Loucy (cell line): ENCODE measurements at regions not wholly inside any gene's neighbourhood (a gene's known extent, or its start where the extent isn't known, plus 50 kb on each side); places are given as distances from the start of the nearest gene placed in this dataset.
"Not testable (repeated sequence)": the region's sequence is repeated elsewhere in the genome, so short reads cannot be mapped to it uniquely, and the experiment has no call there.

ENCODE experiments used
- H2AFZ ChIP-seq: fragments of 200-600 bp; sonication (generic); 2 replicates; pipeline ENCODE4 v1.6.0; 2016; ENCODE audit warnings: antibody characterized with exemption, mild to moderate bottlenecking, low read length, moderate library complexity
- H3F3A ChIP-seq: fragments of 200-600 bp; 2 replicates; pipeline ENCODE4 v1.6.0; 2016; ENCODE audit warnings: antibody characterized with exemption, low read depth, mild to moderate bottlenecking
- H3K27me3 ChIP-seq: fragments of 200-600 bp; sonication (generic); 2 replicates; pipeline ENCODE4 v1.6.1; 2014; ENCODE audit warnings: low read length, mild to moderate bottlenecking; ENCODE audit not compliant: insufficient read depth, poor library complexity, severe bottlenecking
- H3K36me3 ChIP-seq: fragments of 200-600 bp; sonication (generic); 2 replicates; pipeline ENCODE4 v1.6.1; 2016; ENCODE audit warnings: low read length; ENCODE audit not compliant: insufficient read depth
- H3K4me1 ChIP-seq: fragments of 200-600 bp; sonication (generic); 2 replicates; pipeline ENCODE4 v1.5.1; 2014; ENCODE audit warnings: low read length, mild to moderate bottlenecking; ENCODE audit not compliant: insufficient read depth, poor library complexity, severe bottlenecking
- H3K4me2 ChIP-seq: fragments of 200-600 bp; sonication (generic); 2 replicates; pipeline ENCODE4 v1.6.0; 2014; ENCODE audit warnings: antibody characterized with exemption, low read length, low read depth, mild to moderate bottlenecking; ENCODE audit not compliant: poor library complexity, severe bottlenecking
- H3K4me3 ChIP-seq: fragments of 200-600 bp; sonication (generic); 2 replicates; pipeline ENCODE4 v1.5.1; 2014; ENCODE audit warnings: low read length, mild to moderate bottlenecking, mixed read lengths; ENCODE audit not compliant: poor library complexity, severe bottlenecking
- H3K79me2 ChIP-seq: fragments of 200-600 bp; sonication (generic); 2 replicates; pipeline ENCODE4 v1.6.1; 2014; ENCODE audit warnings: low read length; ENCODE audit not compliant: insufficient read depth
- H3K9ac ChIP-seq: fragments of 200-600 bp; sonication (generic); 2 replicates; pipeline ENCODE4 v1.6.0; 2014; ENCODE audit warnings: mild to moderate bottlenecking, low read depth, low read length, moderate library complexity; ENCODE audit not compliant: poor library complexity, severe bottlenecking
- H3K9me2 ChIP-seq: fragments of 200-600 bp; sonication (generic); replicated peaks from 2 replicates; pipeline ENCODE4 v1.6.1; 2016; ENCODE audit warnings: low read depth, low read length, mixed read lengths
- H3K9me3 ChIP-seq: fragments of 200-600 bp; sonication (generic); 2 replicates; pipeline ENCODE4 v1.6.1; 2014; ENCODE audit warnings: mild to moderate bottlenecking, antibody characterized with exemption, low read length, low read depth; ENCODE audit not compliant: insufficient read depth
- H4K20me1 ChIP-seq: fragments of 200-600 bp; sonication (generic); 2 replicates; pipeline ENCODE4 v1.6.0; 2014; ENCODE audit warnings: antibody characterized with exemption, low read length, mild to moderate bottlenecking; ENCODE audit not compliant: insufficient read depth, poor library complexity, severe bottlenecking
- TF ChIP-seq, protein P1 (sequence below): fragments of 200-600 bp; sonication (generic); conservative IDR thresholded peaks from 2 replicates; pipeline ENCODE4 v1.5.1; 2014; ENCODE audit warnings: mild to moderate bottlenecking, antibody characterized with exemption, low read length

DNA sequence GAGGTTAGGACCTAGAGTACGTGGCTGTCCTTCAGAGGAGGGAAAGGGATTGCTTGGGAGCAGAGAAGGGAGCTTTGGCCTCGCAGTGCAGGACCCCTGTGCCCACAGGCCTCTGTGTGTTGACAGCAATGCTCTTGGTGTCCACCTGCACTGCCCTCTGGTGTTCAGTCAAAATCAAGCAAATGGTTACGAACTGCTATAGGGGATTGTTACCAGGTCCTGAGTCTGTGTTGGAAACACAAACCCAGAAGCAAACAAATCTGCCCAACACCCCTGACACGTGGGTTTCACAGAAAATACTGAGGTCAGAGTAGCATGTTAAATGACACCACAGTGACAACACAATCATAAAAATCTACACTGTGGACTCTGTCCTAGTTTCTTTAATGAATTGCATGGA is 473.0 kb downstream of the SPATA31A1 start:
- not testable (repeated sequence) for H3K9ac ChIP-seq, H4K20me1 ChIP-seq, H3K27me3 ChIP-seq, H3K9me3 ChIP-seq, H3K4me2 ChIP-seq, H3K9me2 ChIP-seq, H3K79me2 ChIP-seq, H3K36me3 ChIP-seq, H3K4me1 ChIP-seq, H3F3A ChIP-seq, H3K4me3 ChIP-seq, H2AFZ ChIP-seq
- TF ChIP-seq, protein P1, sequence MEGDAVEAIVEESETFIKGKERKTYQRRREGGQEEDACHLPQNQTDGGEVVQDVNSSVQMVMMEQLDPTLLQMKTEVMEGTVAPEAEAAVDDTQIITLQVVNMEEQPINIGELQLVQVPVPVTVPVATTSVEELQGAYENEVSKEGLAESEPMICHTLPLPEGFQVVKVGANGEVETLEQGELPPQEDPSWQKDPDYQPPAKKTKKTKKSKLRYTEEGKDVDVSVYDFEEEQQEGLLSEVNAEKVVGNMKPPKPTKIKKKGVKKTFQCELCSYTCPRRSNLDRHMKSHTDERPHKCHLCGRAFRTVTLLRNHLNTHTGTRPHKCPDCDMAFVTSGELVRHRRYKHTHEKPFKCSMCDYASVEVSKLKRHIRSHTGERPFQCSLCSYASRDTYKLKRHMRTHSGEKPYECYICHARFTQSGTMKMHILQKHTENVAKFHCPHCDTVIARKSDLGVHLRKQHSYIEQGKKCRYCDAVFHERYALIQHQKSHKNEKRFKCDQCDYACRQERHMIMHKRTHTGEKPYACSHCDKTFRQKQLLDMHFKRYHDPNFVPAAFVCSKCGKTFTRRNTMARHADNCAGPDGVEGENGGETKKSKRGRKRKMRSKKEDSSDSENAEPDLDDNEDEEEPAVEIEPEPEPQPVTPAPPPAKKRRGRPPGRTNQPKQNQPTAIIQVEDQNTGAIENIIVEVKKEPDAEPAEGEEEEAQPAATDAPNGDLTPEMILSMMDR: 0 out of 2 replicates have a peak, but pooled peaks have one; percentile 9
